ENCODE measurements at regions not wholly inside any gene's neighbourhood (a gene's known extent, or its start where the extent isn't known, plus 50 kb on each side); places are given as distances from the start of the nearest gene placed in this dataset.

DNA sequence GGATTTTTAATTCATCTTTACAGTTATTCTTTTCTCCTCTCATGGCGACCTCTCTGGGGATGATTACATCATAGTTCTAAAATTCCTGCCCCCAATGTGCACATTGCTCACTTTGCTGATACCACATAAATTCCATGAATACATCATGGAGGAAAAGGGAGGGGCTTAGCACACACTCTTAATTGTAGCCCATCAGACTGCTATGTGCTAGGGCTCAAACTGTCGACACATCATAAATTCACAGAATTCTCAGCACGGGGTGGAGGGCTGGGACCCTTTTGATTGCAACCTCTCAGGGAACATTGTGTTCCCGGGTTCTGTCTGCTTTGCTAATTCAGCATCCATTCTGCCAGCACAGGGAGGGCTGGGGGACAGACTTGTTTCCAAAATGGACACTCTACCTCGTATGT lies 592.9 kb downstream of the BCOR start:
- H3K4me1 ChIP-seq (ENCODE audit: control insufficient read depth, insufficient read depth, low read length), result no peaks in the 10 kb centered on the region
- no peaks in the 10 kb centered on the region for H3K27me3 ChIP-seq (ENCODE audit: control insufficient read depth, insufficient read depth, low read length)
- no peaks in the 10 kb centered on the region for H3K36me3 ChIP-seq (ENCODE audit: control insufficient read depth, insufficient read depth, low read length)
- H3K27ac ChIP-seq (ENCODE audit: low read length), result no peak overlapping the region
- no peak overlapping the region for H3K4me3 ChIP-seq (ENCODE audit: low read length)
- WGBS (ENCODE audit: insufficient coverage, low lambda C conversion rate), result no CpG with 5 or more reads among the region's 5 CpGs
- H3K9me3 ChIP-seq (ENCODE audit: control insufficient read depth, low read depth, low read length), result no peaks in the 10 kb centered on the region
- no peak for DNase-seq

- H3K4me1 ChIP-seq (ENCODE audit: control insufficient read depth, insufficient read depth, low read length), result no peaks in the 10 kb centered on the region
- H3K4me3 ChIP-seq (ENCODE audit: low read length), result no peak overlapping the region
- no peaks in the 10 kb centered on the region for H3K36me3 ChIP-seq (ENCODE audit: control insufficient read depth, insufficient read depth, low read length)
- no peak overlapping the region for H3K27ac ChIP-seq (ENCODE audit: low read length)
- DNase-seq, result no peak
- no peaks in the 10 kb centered on the region for H3K9me3 ChIP-seq (ENCODE audit: control insufficient read depth, low read depth, low read length)
- no CpG with 5 or more reads among the region's 9 CpGs for WGBS (ENCODE audit: insufficient coverage, low lambda C conversion rate)
- no peaks in the 10 kb centered on the region for H3K27me3 ChIP-seq (ENCODE audit: control insufficient read depth, insufficient read depth, low read length)
Measured at GRCh38 chrX:39506131-39506530, 591.6 kb downstream of the BCOR start.

- no peak overlapping the region for H3K27ac ChIP-seq (ENCODE audit: low read length)
- no peaks in the 10 kb centered on the region for H3K4me1 ChIP-seq (ENCODE audit: control insufficient read depth, insufficient read depth, low read length)
- no peaks in the 10 kb centered on the region for H3K36me3 ChIP-seq (ENCODE audit: control insufficient read depth, insufficient read depth, low read length)
- no peaks in the 10 kb centered on the region for H3K27me3 ChIP-seq (ENCODE audit: control insufficient read depth, insufficient read depth, low read length)
- no peak for DNase-seq
- no peaks in the 10 kb centered on the region for H3K9me3 ChIP-seq (ENCODE audit: control insufficient read depth, low read depth, low read length)
- H3K4me3 ChIP-seq (ENCODE audit: low read length), result no peak overlapping the region
- no CpG with 5 or more reads among the region's 8 CpGs for WGBS (ENCODE audit: insufficient coverage, low lambda C conversion rate)
Measured at GRCh38 chrX:39507034-39507433, 590.7 kb downstream of the BCOR start.

DNA sequence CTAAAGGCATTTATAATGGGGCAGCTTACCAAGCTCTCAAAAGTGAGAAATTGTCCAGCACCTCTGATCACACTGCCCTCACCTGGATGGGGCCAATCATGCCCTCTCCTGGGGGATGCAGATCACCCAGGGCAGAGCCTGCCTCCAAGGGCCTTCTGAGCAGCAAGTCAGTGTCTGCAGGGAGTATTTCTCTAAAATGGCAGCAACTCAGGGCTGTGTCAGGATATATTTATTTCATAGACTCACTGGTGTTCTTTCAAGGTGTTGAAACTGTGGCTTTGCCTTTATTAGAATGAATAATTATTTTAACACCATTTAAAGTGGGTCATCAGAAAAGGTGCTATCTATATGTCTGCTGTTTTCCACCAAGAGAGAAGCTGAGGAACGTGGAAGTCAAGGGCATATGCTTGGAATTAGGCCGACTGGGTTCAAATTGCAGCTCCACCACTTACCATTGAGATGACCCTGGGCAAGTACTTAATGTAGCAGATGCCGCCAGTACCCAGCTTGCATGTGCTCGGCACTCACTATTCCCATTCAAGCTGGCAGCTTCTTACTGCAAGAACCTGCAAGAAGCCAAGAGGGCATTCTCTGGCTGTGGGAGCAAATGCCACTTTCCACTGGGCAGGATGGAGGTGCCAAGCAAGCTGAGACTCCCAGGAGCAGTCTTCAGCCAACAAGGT lies 590.0 kb downstream of the BCOR start:
- DNase-seq, result no peak
- Histone ChIP-seq H3K36me3 (ENCODE audit: control insufficient read depth, insufficient read depth, low read length) (no peaks in the 10 kb centered on the region), H3K9me3 (ENCODE audit: control insufficient read depth, low read depth, low read length) (no peaks in the 10 kb centered on the region), H3K27ac (ENCODE audit: low read length) (no peak overlapping the region), H3K27me3 (ENCODE audit: control insufficient read depth, insufficient read depth, low read length) (no peaks in the 10 kb centered on the region), H3K4me1 (ENCODE audit: control insufficient read depth, insufficient read depth, low read length) (no peaks in the 10 kb centered on the region), H3K4me3 (ENCODE audit: low read length) (no peak overlapping the region)
- no CpG with 5 or more reads among the region's 4 CpGs for WGBS (ENCODE audit: insufficient coverage, low lambda C conversion rate)

- no peak for DNase-seq
- H3K27me3 ChIP-seq (ENCODE audit: control insufficient read depth, insufficient read depth, low read length), result no peaks in the 10 kb centered on the region
- H3K4me1 ChIP-seq (ENCODE audit: control insufficient read depth, insufficient read depth, low read length), result no peaks in the 10 kb centered on the region
- no peak overlapping the region for H3K4me3 ChIP-seq (ENCODE audit: low read length)
- no peaks in the 10 kb centered on the region for H3K9me3 ChIP-seq (ENCODE audit: control insufficient read depth, low read depth, low read length)
- 60% methylated on average over 1 of the region's 4 CpGs for WGBS (ENCODE audit: insufficient coverage, low lambda C conversion rate)
- no peaks in the 10 kb centered on the region for H3K36me3 ChIP-seq (ENCODE audit: control insufficient read depth, insufficient read depth, low read length)
- no peak overlapping the region for H3K27ac ChIP-seq (ENCODE audit: low read length)
Measured at GRCh38 chrX:39508300-39508692, 589.5 kb downstream of the BCOR start.

DNA sequence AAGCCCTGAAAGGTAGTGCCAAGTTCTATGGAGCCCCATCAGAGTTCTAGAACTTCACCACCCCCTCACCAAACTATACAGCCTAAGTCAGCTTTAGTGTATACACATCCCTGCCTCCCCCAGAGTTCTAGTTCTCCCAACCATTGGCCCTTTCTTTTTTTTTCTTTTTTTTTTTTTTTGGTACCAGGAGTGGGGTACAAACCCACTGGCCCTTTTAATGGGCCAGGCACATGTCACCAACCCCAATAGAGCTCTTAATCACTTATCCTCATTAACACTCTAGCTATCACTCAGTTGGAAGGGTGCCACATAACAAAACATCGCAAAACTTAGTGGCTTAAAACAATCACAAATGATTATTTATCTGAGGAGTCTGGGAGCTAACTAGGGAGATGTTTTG lies 588.6 kb downstream of the BCOR start:
- Histone ChIP-seq H3K27me3 (ENCODE audit: control insufficient read depth, insufficient read depth, low read length) (no peaks in the 10 kb centered on the region), H3K4me3 (ENCODE audit: low read length) (no peak overlapping the region), H3K36me3 (ENCODE audit: control insufficient read depth, insufficient read depth, low read length) (no peaks in the 10 kb centered on the region), H3K9me3 (ENCODE audit: control insufficient read depth, low read depth, low read length) (no peaks in the 10 kb centered on the region), H3K4me1 (ENCODE audit: control insufficient read depth, insufficient read depth, low read length) (no peaks in the 10 kb centered on the region), H3K27ac (ENCODE audit: low read length) (no peak overlapping the region)
- DNase-seq, result no peak
- no CpG with 5 or more reads among the region's 1 CpG for WGBS (ENCODE audit: insufficient coverage, low lambda C conversion rate)

- whole genome bisulfite sequencing (ENCODE audit: insufficient coverage, low lambda C conversion rate), result no CpG with 5 or more reads among the region's 5 CpGs
- no peak overlapping the region for H3K4me3 ChIP-seq (ENCODE audit: low read length)
- H3K27ac ChIP-seq (ENCODE audit: low read length), result no peak overlapping the region
- no peaks in the 10 kb centered on the region for H3K27me3 ChIP-seq (ENCODE audit: control insufficient read depth, insufficient read depth, low read length)
- no peaks in the 10 kb centered on the region for H3K9me3 ChIP-seq (ENCODE audit: control insufficient read depth, low read depth, low read length)
- no peaks in the 10 kb centered on the region for H3K4me1 ChIP-seq (ENCODE audit: control insufficient read depth, insufficient read depth, low read length)
- no peak for DNase-seq
- no peaks in the 10 kb centered on the region for H3K36me3 ChIP-seq (ENCODE audit: control insufficient read depth, insufficient read depth, low read length)
Measured at GRCh38 chrX:39513836-39514235, 583.9 kb downstream of the BCOR start.

DNA sequence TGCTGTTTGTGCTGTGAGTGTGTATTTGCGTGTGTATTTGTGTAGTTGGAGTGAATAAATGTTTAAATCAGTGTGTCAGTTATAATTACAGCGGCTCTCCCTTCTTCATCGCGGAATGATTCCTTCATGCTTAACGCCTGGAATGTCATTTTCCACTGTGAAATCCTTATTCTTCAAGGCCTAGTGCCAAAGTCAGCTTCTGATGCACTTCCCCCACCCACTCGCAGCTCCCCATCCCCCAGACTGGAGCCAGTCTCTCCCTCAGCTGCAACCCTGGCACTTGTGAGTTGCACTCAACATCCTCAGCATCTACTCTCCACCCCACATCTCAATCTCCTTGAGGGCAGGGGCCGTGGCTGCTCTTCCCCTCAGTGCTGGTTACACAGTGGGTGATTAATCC lies 583.0 kb downstream of the BCOR start:
- no CpG with 5 or more reads among the region's 7 CpGs for WGBS (ENCODE audit: insufficient coverage, low lambda C conversion rate)
- DNase-seq, result peak in 1 of 2 donors; percentile 5
- H3K4me1 ChIP-seq (ENCODE audit: control insufficient read depth, insufficient read depth, low read length), result no peaks in the 10 kb centered on the region
- no peaks in the 10 kb centered on the region for H3K36me3 ChIP-seq (ENCODE audit: control insufficient read depth, insufficient read depth, low read length)
- no peak overlapping the region for H3K27ac ChIP-seq (ENCODE audit: low read length)
- H3K9me3 ChIP-seq (ENCODE audit: control insufficient read depth, low read depth, low read length), result no peaks in the 10 kb centered on the region
- H3K4me3 ChIP-seq (ENCODE audit: low read length), result no peak overlapping the region
- H3K27me3 ChIP-seq (ENCODE audit: control insufficient read depth, insufficient read depth, low read length), result no peaks in the 10 kb centered on the region

GRCh38 chrX:39516427-39516841 lies 581.3 kb downstream of the BCOR start:
- H3K27ac ChIP-seq (ENCODE audit: low read length), result no peak overlapping the region
- no peak overlapping the region for H3K4me3 ChIP-seq (ENCODE audit: low read length)
- no peaks in the 10 kb centered on the region for H3K36me3 ChIP-seq (ENCODE audit: control insufficient read depth, insufficient read depth, low read length)
- DNase-seq, result no peak
- no peaks in the 10 kb centered on the region for H3K4me1 ChIP-seq (ENCODE audit: control insufficient read depth, insufficient read depth, low read length)
- H3K27me3 ChIP-seq (ENCODE audit: control insufficient read depth, insufficient read depth, low read length), result no peaks in the 10 kb centered on the region
- no peaks in the 10 kb centered on the region for H3K9me3 ChIP-seq (ENCODE audit: control insufficient read depth, low read depth, low read length)
- WGBS (ENCODE audit: insufficient coverage, low lambda C conversion rate), result no CpG with 5 or more reads among the region's 17 CpGs

GRCh38 chrX:39518476-39519029 lies 579.2 kb downstream of the BCOR start:
- no peak for DNase-seq
- Histone ChIP-seq H3K27me3 (ENCODE audit: control insufficient read depth, insufficient read depth, low read length) (no peaks in the 10 kb centered on the region), H3K27ac (ENCODE audit: low read length) (peak overlapping the region; percentile 33), H3K9me3 (ENCODE audit: control insufficient read depth, low read depth, low read length) (no peaks in the 10 kb centered on the region), H3K4me3 (ENCODE audit: low read length) (no peak overlapping the region), H3K4me1 (ENCODE audit: control insufficient read depth, insufficient read depth, low read length) (no peaks in the 10 kb centered on the region), H3K36me3 (ENCODE audit: control insufficient read depth, insufficient read depth, low read length) (no peaks in the 10 kb centered on the region)
- WGBS (ENCODE audit: insufficient coverage, low lambda C conversion rate), result no CpG with 5 or more reads among the region's 16 CpGs

DNA sequence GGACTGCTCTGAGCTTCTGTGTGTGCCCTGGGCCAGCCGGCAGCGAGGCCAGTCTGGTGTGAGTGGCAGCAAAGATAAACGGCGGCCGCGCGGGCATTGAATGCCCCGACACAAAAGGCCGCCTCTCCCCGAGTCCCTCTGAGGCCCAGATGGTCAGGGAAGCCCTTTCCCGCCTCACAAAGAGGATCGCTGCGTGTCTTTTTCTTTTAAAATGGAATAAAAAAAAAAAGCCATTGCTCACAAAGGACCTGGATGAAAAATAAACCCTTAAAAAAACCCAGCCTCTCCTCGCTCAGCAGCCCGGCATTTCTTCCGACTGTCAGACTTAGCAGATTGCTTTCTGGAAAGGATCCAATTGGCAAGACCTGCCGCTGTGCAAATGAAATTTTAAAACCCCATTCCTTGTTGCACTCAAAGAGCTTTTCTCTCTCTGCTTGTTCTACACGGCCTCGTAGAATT lies 578.7 kb downstream of the BCOR start:
- H3K27me3 ChIP-seq (ENCODE audit: control insufficient read depth, insufficient read depth, low read length), result no peaks in the 10 kb centered on the region
- no peak overlapping the region for H3K4me3 ChIP-seq (ENCODE audit: low read length)
- peak; percentile 7 to 10 for DNase-seq
- WGBS (ENCODE audit: insufficient coverage, low lambda C conversion rate), result no CpG with 5 or more reads among the region's 19 CpGs
- peak overlapping the region; percentile 33 for H3K27ac ChIP-seq (ENCODE audit: low read length)
- no peaks in the 10 kb centered on the region for H3K4me1 ChIP-seq (ENCODE audit: control insufficient read depth, insufficient read depth, low read length)
- H3K36me3 ChIP-seq (ENCODE audit: control insufficient read depth, insufficient read depth, low read length), result no peaks in the 10 kb centered on the region
- H3K9me3 ChIP-seq (ENCODE audit: control insufficient read depth, low read depth, low read length), result no peaks in the 10 kb centered on the region
